Ascending aorta (tissue), 2 donors: ENCODE measurements at regions not wholly inside any gene's neighbourhood (a gene's known extent, or its start where the extent isn't known, plus 50 kb on each side); places are given as distances from the start of the nearest gene placed in this dataset.

ENCODE experiments used
- DNase-seq, 2 donors: peaks; one replicate each; pipeline ENCODE4 v3.0.0-alpha.2; 2019; ENCODE audit warnings: low spot score in 2 of 2
- H3K27ac ChIP-seq, 2 donors: fragments of 200-600 bp; sonication (generic); one replicate each; pipeline ENCODE4 v1.5.1; 2016 to 2017; ENCODE audit warnings: mild to moderate bottlenecking in 1 of 2
- H3K27me3 ChIP-seq: fragments of 200-600 bp; sonication (generic); one replicate; pipeline ENCODE4 v1.5.1; 2017
- H3K36me3 ChIP-seq, 2 donors: fragments of 200-600 bp; sonication (generic); one replicate each; pipeline ENCODE4 v1.5.1; 2016
- H3K4me1 ChIP-seq, 2 donors: fragments of 200-600 bp; sonication (generic); one replicate each; pipeline ENCODE4 v1.5.1; 2016 to 2017; ENCODE audit warnings: mild to moderate bottlenecking in 1 of 2
- H3K4me3 ChIP-seq, 2 donors: fragments of 200-600 bp; sonication (generic); one replicate each; pipeline ENCODE4 v1.5.1; 2016 to 2017; ENCODE audit warnings: mild to moderate bottlenecking in 1 of 2
- H3K9me3 ChIP-seq, 2 donors: fragments of 200-600 bp; sonication (generic); one replicate each; pipeline ENCODE4 v1.5.1; 2016
- intact Hi-C: fragments of 100-400 bp; cut with DNase I; formaldehyde crosslinking; loops from one replicate; pipeline ENCODE4 v1.15.1; 2023
- TF ChIP-seq, protein P1 (sequence below), 3 experiments: fragments of 200-600 bp in 2 of 3; fragments of 450-650 bp in 1 of 3; sonication (generic) in 2 of 3; IDR thresholded peaks; one replicate each; pipeline ENCODE4 v1.5.1; 2016 to 2019; ENCODE audit warnings: antibody characterized with exemption in 3 of 3, mild to moderate bottlenecking in 1 of 3, moderate library complexity in 1 of 3

DNA sequence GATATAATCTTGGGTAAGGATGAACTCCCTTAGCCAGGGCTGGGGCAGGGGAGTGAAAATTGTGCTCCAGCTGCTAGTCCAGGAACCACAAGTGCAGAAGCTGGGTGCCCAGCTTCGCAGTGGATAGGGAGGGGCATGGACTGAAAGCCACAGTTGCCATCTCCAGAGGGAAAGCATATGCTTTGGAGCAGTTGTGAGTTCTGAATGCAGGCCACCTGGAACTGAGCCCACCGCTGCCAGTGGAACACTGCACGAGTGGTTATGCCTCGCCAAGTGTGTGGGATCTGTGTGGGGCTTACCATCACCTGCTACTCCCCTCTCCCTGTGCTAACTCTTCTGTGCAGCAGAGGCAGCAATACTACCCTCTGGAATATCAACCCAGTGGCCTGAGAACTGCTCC, 158.4 kb upstream of the DPT start:
- Histone ChIP-seq H3K4me3 (no peak overlapping the region), H3K4me1 (no peaks in the 10 kb centered on the region), H3K9me3 (no peaks in the 10 kb centered on the region), H3K27me3 (no peaks in the 10 kb centered on the region), H3K36me3 (no peaks in the 10 kb centered on the region), H3K27ac (no peak overlapping the region)
- DNase-seq = no peak
- TF ChIP-seq, protein P1, sequence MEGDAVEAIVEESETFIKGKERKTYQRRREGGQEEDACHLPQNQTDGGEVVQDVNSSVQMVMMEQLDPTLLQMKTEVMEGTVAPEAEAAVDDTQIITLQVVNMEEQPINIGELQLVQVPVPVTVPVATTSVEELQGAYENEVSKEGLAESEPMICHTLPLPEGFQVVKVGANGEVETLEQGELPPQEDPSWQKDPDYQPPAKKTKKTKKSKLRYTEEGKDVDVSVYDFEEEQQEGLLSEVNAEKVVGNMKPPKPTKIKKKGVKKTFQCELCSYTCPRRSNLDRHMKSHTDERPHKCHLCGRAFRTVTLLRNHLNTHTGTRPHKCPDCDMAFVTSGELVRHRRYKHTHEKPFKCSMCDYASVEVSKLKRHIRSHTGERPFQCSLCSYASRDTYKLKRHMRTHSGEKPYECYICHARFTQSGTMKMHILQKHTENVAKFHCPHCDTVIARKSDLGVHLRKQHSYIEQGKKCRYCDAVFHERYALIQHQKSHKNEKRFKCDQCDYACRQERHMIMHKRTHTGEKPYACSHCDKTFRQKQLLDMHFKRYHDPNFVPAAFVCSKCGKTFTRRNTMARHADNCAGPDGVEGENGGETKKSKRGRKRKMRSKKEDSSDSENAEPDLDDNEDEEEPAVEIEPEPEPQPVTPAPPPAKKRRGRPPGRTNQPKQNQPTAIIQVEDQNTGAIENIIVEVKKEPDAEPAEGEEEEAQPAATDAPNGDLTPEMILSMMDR (IDR thresholded peaks at IDR 0.05) = no peak
- intact Hi-C loops = no loop called here

DNA sequence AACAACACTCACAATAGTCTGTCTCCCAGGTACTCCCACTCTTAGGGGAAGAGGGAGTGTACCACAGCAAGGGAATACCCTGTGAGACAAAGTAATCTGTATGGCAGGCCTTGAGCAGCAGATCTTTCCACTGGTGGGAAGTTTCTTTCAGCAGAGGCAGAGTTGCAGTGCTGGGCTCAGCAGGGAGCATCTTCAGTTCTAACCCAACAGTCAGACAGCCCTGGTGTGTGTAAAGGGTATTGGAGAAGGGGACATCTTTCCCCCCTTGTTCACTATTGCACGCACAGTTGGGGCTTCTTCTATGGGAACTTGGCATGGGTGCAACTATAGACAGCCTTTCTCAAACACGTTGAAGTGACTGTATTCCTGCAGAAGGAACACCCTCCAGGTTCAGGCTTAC, 159.4 kb upstream of the DPT start:
- intact Hi-C loops = no loop called here
- H3K36me3 ChIP-seq = no peaks in the 10 kb centered on the region
- H3K9me3 ChIP-seq = no peaks in the 10 kb centered on the region
- H3K4me3 ChIP-seq = no peak overlapping the region
- DNase-seq = no peak
- no peaks in the 10 kb centered on the region for H3K4me1 ChIP-seq
- TF ChIP-seq, protein P1 (IDR thresholded peaks at IDR 0.05) = no peak
- no peaks in the 10 kb centered on the region for H3K27me3 ChIP-seq
- no peak overlapping the region for H3K27ac ChIP-seq

DNA sequence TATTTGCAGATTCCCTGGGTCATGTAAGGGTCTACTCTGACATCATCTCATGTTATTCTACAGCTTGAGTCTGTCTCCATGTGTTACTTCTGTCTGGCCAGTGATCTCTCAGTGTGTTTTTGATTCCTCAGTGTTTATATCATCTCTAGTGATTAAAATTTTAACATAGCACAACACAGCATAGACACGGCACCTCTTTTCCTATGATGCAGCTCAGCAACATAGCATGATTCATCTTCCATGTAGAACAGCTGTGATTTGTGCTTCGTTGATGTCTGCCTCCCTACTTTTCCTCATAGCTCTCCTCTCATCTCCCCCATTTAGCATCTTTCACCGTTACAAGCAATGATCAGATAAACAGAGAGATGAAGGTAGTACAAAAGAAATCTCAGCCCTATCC, 163.9 kb upstream of the DPT start:
- TF ChIP-seq, protein P1 (IDR thresholded peaks at IDR 0.05) = no peak
- Histone ChIP-seq H3K36me3 (no peaks in the 10 kb centered on the region), H3K27ac (peak overlapping the region; percentile 49 to 57), H3K27me3 (no peaks in the 10 kb centered on the region), H3K4me1 (no peaks in the 10 kb centered on the region), H3K9me3 (no peaks in the 10 kb centered on the region), H3K4me3 (no peak overlapping the region)
- intact Hi-C loops = loop anchor here (5.0 kb wide), 1 partner anchor 256 kb away; no protein-coding TSS in a partner anchor
- DNase-seq = no peak

DNA sequence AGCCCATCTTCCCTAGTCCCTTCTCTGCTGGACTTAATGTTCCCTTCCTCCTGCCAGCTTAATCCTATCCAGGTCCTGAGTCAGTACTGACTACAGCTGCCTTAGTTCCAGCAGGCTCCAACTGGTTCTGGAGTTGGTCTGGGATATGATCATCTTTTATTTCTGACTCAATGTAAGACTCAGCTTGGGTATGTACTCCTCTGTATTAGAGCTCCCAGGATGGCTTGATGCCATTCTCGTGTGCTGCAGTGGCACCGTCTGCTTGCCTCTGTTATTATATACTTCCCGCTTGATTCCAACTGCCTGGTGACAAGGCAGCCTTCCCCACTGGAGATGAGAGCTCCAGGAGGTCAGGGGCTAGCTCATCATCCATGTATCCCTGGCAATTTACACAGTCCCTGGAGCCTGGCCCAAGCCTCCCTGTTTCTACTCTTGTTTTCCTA, 164.4 kb upstream of the DPT start:
- no peak overlapping the region for H3K4me3 ChIP-seq
- TF ChIP-seq, protein P1 (IDR thresholded peaks at IDR 0.05) = no peak
- no peaks in the 10 kb centered on the region for H3K36me3 ChIP-seq
- peak overlapping the region; percentile 49 to 57 for H3K27ac ChIP-seq
- peak; percentile 9 to 71 for DNase-seq
- H3K27me3 ChIP-seq = no peaks in the 10 kb centered on the region
- H3K9me3 ChIP-seq = no peaks in the 10 kb centered on the region
- H3K4me1 ChIP-seq = no peaks in the 10 kb centered on the region
- intact Hi-C loops = loop anchor here (5.0 kb wide), 1 partner anchor 256 kb away; no protein-coding TSS in a partner anchor

DNA sequence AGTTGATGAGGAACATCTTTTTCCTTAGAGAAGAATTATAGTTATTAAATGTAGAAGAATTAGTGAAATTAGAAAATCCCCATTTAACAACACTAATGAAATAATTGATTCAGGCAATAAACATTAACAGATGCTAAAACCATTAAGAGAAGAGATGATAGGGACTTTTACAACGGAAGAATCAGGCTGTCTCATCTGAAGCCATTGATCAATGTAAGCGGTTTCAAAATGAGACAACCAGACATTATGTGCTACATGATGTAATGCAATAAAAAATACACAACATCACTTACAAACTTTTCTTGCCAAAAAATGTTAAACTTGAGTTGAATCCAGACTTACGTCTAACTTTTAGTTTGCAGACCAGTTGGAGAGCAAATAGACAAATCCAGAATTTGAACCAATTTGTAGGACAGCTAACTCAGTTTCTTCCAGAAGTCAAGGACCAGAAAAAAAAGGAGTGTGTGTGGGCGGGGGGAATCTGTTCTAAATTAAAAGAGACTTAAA, 165.4 kb upstream of the DPT start:
- no peak for DNase-seq
- intact Hi-C loops = loop anchor here (5.0 kb wide), 1 partner anchor 257 kb away; no protein-coding TSS in a partner anchor
- Histone ChIP-seq H3K9me3 (no peaks in the 10 kb centered on the region), H3K4me3 (no peak overlapping the region), H3K27me3 (no peaks in the 10 kb centered on the region), H3K36me3 (no peaks in the 10 kb centered on the region), H3K4me1 (no peaks in the 10 kb centered on the region), H3K27ac (no peak overlapping the region)
- TF ChIP-seq, protein P1 (IDR thresholded peaks at IDR 0.05) = no peak

DNA sequence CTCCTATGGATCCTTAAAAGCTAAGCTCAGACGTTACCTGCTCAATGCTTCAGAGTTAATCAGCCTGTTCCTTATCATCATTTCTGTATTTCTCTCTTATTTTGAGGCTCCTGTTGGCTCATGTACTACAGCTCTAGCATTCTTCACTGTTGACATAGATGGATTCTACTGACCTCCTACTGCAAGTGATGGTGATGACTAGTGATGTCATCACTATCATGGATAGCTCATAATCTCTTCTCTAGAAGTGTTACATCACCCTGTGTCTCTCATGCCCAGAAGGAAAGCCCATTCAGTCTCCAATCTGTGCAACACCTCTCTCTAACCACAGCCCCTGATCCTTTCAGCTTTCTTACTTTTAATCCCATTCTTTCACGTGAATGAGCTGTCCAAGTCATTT, 168.2 kb upstream of the DPT start:
- no peaks in the 10 kb centered on the region for H3K27me3 ChIP-seq
- H3K36me3 ChIP-seq = no peaks in the 10 kb centered on the region
- H3K9me3 ChIP-seq = no peaks in the 10 kb centered on the region
- H3K4me3 ChIP-seq = no peak overlapping the region
- TF ChIP-seq, protein P1 (IDR thresholded peaks at IDR 0.05) = no peak
- H3K4me1 ChIP-seq = no peaks in the 10 kb centered on the region
- no peak overlapping the region for H3K27ac ChIP-seq
- intact Hi-C loops = no loop called here
- no peak for DNase-seq
